ENCODE measurements at regions not wholly inside any gene's neighbourhood (a gene's known extent, or its start where the extent isn't known, plus 50 kb on each side); places are given as distances from the start of the nearest gene placed in this dataset.

DNA sequence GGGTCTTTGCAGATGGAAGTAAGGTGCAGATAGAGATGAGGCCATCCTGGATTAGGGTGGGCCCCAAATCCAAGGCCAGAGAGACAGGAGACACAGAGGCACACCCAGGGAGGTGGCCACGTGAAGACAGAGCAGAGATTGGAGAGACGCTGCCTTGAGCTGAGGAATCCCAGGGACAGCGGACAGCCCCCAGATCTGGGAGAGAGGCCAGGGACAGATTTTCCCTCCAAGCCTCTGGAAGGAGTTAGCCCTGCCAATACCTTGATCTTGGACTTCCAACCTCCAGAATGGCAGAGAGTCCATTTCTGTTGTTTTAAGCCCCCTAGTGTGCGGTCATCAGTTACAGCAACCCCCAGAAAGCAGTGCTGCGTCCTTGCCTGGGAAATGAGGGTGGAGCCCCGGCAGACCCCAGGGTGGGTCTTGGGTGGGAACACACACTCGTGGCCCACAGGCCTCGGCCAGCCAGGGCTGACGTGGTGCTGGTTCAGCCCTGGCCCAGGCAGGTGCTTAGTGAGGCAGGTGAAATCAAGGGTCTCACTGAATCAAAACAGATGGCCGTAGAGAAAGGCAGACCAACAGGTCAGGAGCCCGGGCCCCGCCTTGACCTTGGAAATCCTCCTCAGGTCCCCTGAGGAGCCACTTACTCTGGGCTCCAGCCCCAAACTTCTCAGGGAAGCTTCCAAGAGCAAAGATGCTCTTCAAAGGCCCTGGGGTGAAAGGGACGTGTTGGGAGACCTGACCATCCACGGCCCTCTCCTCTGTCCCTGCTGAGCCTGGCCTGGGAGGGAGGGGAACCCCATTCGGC, 169.3 kb downstream of the RBFOX3 start:
- FAIRE-seq, result no peak
- DNase-seq (ENCODE audit: insufficient read length, low spot score), result no peak
- TF ChIP-seq, protein P1, sequence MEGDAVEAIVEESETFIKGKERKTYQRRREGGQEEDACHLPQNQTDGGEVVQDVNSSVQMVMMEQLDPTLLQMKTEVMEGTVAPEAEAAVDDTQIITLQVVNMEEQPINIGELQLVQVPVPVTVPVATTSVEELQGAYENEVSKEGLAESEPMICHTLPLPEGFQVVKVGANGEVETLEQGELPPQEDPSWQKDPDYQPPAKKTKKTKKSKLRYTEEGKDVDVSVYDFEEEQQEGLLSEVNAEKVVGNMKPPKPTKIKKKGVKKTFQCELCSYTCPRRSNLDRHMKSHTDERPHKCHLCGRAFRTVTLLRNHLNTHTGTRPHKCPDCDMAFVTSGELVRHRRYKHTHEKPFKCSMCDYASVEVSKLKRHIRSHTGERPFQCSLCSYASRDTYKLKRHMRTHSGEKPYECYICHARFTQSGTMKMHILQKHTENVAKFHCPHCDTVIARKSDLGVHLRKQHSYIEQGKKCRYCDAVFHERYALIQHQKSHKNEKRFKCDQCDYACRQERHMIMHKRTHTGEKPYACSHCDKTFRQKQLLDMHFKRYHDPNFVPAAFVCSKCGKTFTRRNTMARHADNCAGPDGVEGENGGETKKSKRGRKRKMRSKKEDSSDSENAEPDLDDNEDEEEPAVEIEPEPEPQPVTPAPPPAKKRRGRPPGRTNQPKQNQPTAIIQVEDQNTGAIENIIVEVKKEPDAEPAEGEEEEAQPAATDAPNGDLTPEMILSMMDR (IDR thresholded peaks at IDR 0.05; ENCODE audit: insufficient read depth, missing control alignments), result no peak

DNA sequence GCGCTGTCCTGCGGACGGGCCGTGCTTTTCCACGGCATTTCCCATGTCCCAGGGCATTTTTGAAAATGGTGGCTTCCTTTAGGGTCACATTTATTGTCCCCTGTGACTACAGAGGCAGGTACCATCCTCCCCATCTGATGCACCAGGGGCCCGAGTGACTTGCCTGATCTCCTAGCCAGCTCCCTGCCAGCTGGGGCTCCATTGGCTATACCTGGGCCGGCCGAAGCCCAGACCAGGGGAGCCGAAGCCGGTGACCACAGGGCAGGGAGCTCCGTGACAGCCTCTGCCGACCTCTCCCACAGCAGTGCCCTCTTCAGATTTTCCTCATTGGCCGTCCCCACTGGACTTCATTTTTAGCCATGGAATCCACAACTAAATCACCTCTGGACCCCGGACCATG, 170.6 kb downstream of the RBFOX3 start:
- DNase-seq (ENCODE audit: insufficient read length, low spot score) (no peak), FAIRE-seq (no peak)
- TF ChIP-seq, protein P1 (IDR thresholded peaks at IDR 0.05; ENCODE audit: insufficient read depth, missing control alignments), result no peak

- TF ChIP-seq, protein P1 (IDR thresholded peaks at IDR 0.05; ENCODE audit: insufficient read depth, missing control alignments), result no peak
- DNase-seq (ENCODE audit: insufficient read length, low spot score) (no peak), FAIRE-seq (no peak)
Observed at GRCh38 chr17:79439493-79439892, 171.4 kb downstream of the RBFOX3 start.

DNA sequence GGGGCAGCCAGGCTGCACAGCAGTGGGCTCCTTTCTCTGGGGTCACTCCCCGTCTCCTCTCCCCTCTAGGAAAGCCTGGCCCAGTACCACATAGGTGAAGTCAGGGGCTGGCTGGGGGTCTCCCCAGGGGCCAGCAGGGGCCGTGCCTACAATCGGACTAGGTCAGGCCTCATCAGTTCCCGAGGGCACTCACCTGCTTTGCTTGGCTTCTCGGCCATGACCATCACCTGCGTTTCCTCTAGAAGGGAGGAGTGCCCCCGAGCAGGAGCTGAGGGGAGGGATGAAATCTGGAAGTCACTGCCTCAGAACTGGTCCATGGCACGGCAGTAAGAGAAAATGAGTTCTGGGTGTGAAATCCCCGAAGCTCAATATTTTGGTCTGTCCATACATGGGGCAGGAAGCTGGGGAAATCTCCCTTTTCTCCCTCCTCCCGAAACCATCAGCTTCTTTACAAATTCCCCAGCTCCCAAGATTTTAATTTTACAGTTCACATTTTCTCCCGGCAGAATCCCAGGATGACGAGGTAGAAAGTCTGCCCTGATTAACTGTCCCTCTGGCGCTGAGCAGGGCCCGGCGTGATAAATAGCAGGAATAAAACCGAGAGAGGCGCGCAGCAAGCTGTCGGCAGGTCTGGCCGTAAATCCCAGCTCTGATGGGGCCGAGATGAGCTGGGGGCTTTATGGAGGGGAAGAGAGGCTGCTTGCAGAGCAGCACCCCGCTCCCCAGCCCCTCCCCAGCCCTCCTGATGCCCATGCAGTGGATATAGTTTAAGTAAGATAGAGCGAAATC, 172.1 kb downstream of the RBFOX3 start:
- FAIRE-seq (no peak), DNase-seq (ENCODE audit: insufficient read length, low spot score) (peak; percentile 48)
- TF ChIP-seq, protein P1 (IDR thresholded peaks at IDR 0.05; ENCODE audit: insufficient read depth, missing control alignments), result no peak

- no peak for FAIRE-seq
- TF ChIP-seq, protein P1 (IDR thresholded peaks at IDR 0.05; ENCODE audit: insufficient read depth, missing control alignments), result no peak
- DNase-seq (ENCODE audit: insufficient read length, low spot score), result no peak
Observed at GRCh38 chr17:79438058-79438457, 172.8 kb downstream of the RBFOX3 start.

GRCh38 chr17:79437081-79437480, 173.8 kb downstream of the RBFOX3 start:
- DNase-seq (ENCODE audit: insufficient read length, low spot score) (no peak), FAIRE-seq (no peak)
- TF ChIP-seq, protein P1 (IDR thresholded peaks at IDR 0.05; ENCODE audit: insufficient read depth, missing control alignments), result no peak

DNA sequence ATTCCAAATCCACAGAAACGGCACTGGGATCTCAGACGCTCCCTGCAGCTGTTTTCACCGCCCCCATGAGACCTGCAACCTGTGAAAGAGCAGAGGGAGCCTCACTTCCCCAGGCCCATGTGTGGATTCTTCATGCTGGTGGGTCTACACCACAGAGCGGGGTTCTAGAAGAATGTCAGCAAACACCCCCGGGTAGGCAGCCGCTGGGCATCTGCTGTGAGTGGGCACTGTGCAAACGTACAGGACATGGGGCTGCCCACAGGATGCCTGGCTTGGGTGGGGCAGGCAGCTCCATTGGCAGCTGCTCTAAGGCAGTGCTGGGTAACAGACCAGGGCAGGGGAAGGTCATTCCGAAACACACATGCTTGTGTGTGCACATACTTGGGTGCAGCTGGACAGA, 174.9 kb downstream of the RBFOX3 start:
- TF ChIP-seq, protein P1 (IDR thresholded peaks at IDR 0.05; ENCODE audit: insufficient read depth, missing control alignments), result no peak
- DNase-seq (ENCODE audit: insufficient read length, low spot score) (no peak), FAIRE-seq (no peak)
